Left lung (tissue), 4 donors: ENCODE measurements at regions not wholly inside any gene's neighbourhood (a gene's known extent, or its start where the extent isn't known, plus 50 kb on each side); places are given as distances from the start of the nearest gene placed in this dataset.

ENCODE experiments used
- ATAC-seq: fragments of 200-7000 bp; cut with Tn5 transposase; one replicate; pipeline ENCODE4 v1.9.1; 2020; ENCODE audit warnings: moderate library complexity
- DNase-seq, 4 donors: peaks; one replicate each; pipeline ENCODE4 v3.0.0-alpha.2; 2013 to 2020
- H3K27ac ChIP-seq, 2 donors: fragments of 200-600 bp; sonication (generic) in 1 of 2; one replicate each; pipeline versions ENCODE4 v1.5.0 to v1.8.0; 2020 to 2021
- H3K27me3 ChIP-seq, 2 donors: fragments of 200-600 bp; sonication (generic) in 1 of 2; one replicate each; pipeline versions ENCODE4 v1.5.0 to v1.8.0; 2020 to 2021
- H3K36me3 ChIP-seq, 2 donors: fragments of 200-600 bp; sonication (generic) in 1 of 2; one replicate each; pipeline versions ENCODE4 v1.5.0 to v1.8.0; 2020 to 2021
- H3K4me1 ChIP-seq, 2 donors: fragments of 200-600 bp; one replicate each; pipeline ENCODE4 v1.8.0; 2021
- H3K4me3 ChIP-seq, 2 donors: fragments of 200-600 bp; sonication (generic) in 1 of 2; one replicate each; pipeline versions ENCODE4 v1.5.0 to v1.8.0; 2020 to 2021; ENCODE audit warnings: mild to moderate bottlenecking in 1 of 2
- H3K9me3 ChIP-seq, 2 donors: fragments of 200-600 bp; sonication (generic) in 1 of 2; one replicate each; pipeline versions ENCODE4 v1.5.0 to v1.8.0; 2020 to 2021
- intact Hi-C, 2 donors: fragments of 100-400 bp; cut with DNase I; formaldehyde crosslinking; loops; one replicate each; pipeline versions ENCODE4 v1.11.2 to v1.14.2; 2022
- TF ChIP-seq, protein P1 (sequence below), 2 donors: fragments of 200-600 bp; sonication (generic) in 1 of 2; IDR thresholded peaks; one replicate each; pipeline versions ENCODE4 v1.5.0 to v1.8.0; 2021; ENCODE audit warnings: antibody characterized with exemption in 2 of 2
- donor health status: DM: no; HTN: yes; CAD: no.
- donor health status: DM: no; HTN: no; CAD: no.

GRCh38 chr12:46507766-46508165 lies 135.2 kb upstream of the SLC38A2 start:
- TF ChIP-seq, protein P1, sequence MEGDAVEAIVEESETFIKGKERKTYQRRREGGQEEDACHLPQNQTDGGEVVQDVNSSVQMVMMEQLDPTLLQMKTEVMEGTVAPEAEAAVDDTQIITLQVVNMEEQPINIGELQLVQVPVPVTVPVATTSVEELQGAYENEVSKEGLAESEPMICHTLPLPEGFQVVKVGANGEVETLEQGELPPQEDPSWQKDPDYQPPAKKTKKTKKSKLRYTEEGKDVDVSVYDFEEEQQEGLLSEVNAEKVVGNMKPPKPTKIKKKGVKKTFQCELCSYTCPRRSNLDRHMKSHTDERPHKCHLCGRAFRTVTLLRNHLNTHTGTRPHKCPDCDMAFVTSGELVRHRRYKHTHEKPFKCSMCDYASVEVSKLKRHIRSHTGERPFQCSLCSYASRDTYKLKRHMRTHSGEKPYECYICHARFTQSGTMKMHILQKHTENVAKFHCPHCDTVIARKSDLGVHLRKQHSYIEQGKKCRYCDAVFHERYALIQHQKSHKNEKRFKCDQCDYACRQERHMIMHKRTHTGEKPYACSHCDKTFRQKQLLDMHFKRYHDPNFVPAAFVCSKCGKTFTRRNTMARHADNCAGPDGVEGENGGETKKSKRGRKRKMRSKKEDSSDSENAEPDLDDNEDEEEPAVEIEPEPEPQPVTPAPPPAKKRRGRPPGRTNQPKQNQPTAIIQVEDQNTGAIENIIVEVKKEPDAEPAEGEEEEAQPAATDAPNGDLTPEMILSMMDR (IDR thresholded peaks at IDR 0.05) = no peak
- Histone ChIP-seq H3K4me1 (no peaks in the 10 kb centered on the region), H3K9me3 (peaks cover 0 to 40% of the 10 kb centered on the region in 2 donors), H3K4me3 (no peak overlapping the region), H3K27me3 (no peaks in the 10 kb centered on the region), H3K27ac (no peak overlapping the region), H3K36me3 (no peaks in the 10 kb centered on the region)
- no peak for ATAC-seq
- intact Hi-C loops = no loop called here
- no peak for DNase-seq

- Histone ChIP-seq H3K27me3 (no peaks in the 10 kb centered on the region), H3K27ac (no peak overlapping the region), H3K4me3 (no peak overlapping the region), H3K4me1 (no peaks in the 10 kb centered on the region), H3K9me3 (peaks cover 0 to 42% of the 10 kb centered on the region in 2 donors), H3K36me3 (no peaks in the 10 kb centered on the region)
- DNase-seq (no peak), ATAC-seq (no peak)
- TF ChIP-seq, protein P1 (IDR thresholded peaks at IDR 0.05) = no peak
- intact Hi-C loops = no loop called here
These were observed 134.4 kb upstream of the SLC38A2 start for GRCh38 chr12:46506961-46507360.

GRCh38 chr12:46506198-46506597 lies 133.6 kb upstream of the SLC38A2 start:
- no peak overlapping the region for H3K27ac ChIP-seq
- no peaks in the 10 kb centered on the region for H3K36me3 ChIP-seq
- intact Hi-C loops = no loop called here
- no peak for ATAC-seq
- no peak overlapping the region for H3K4me3 ChIP-seq
- TF ChIP-seq, protein P1 (IDR thresholded peaks at IDR 0.05) = no peak
- H3K27me3 ChIP-seq = no peaks in the 10 kb centered on the region
- DNase-seq = no peak
- H3K9me3 ChIP-seq = peaks cover 0 to 46% of the 10 kb centered on the region in 2 donors
- no peaks in the 10 kb centered on the region for H3K4me1 ChIP-seq

- Histone ChIP-seq H3K4me1 (no peaks in the 10 kb centered on the region), H3K36me3 (no peaks in the 10 kb centered on the region), H3K27me3 (no peaks in the 10 kb centered on the region), H3K4me3 (no peak overlapping the region), H3K9me3 (peaks cover 0 to 43% of the 10 kb centered on the region in 2 donors), H3K27ac (no peak overlapping the region)
- DNase-seq (no peak), ATAC-seq (no peak)
- TF ChIP-seq, protein P1 (IDR thresholded peaks at IDR 0.05) = no peak
- intact Hi-C loops = no loop called here
These were observed 131.9 kb upstream of the SLC38A2 start for GRCh38 chr12:46504494-46504893.

DNA sequence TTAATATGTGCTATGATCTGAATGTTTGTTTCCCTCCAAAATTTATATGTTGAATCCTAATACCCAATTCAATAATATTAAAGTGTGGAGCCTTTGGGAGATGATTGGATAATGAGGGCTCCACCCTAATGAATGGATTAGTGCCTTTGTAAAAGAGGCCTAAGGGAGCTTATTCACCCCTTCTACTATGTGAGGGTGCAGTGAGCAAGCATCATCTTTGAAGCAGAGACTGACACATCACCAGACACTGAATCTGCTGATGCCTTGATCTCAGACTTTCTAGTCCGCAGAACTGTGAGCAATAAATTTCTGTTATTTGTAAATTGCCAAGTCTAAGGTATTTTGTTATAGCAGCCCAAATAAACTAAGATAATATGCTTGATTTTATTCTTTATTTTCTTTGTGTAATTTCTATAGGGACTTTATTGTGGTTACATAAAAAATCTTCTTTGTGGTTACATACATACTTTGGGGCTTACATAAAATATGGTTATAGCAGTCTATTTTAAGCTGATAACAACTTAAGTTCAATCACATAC lies 131.1 kb upstream of the SLC38A2 start:
- no peaks in the 10 kb centered on the region for H3K4me1 ChIP-seq
- no peak overlapping the region for H3K27ac ChIP-seq
- H3K9me3 ChIP-seq = peaks cover 0 to 43% of the 10 kb centered on the region in 2 donors
- no peaks in the 10 kb centered on the region for H3K27me3 ChIP-seq
- intact Hi-C loops = no loop called here
- H3K4me3 ChIP-seq = no peak overlapping the region
- TF ChIP-seq, protein P1 (IDR thresholded peaks at IDR 0.05) = no peak
- H3K36me3 ChIP-seq = no peaks in the 10 kb centered on the region
- DNase-seq (no peak), ATAC-seq (no peak)
